ENCODE measurements at regions not wholly inside any gene's neighbourhood (a gene's known extent, or its start where the extent isn't known, plus 50 kb on each side); places are given as distances from the start of the nearest gene placed in this dataset.

- TF ChIP-seq EP300 (IDR thresholded peaks at IDR 0.05) (no peak), CTCF (IDR thresholded peaks at IDR 0.05) (no peak)
Measured at GRCh38 chrX:43314525-43314924, 341.6 kb upstream of the MAOA start.
